Caco-2 (cell line): ENCODE measurements at regions not wholly inside any gene's neighbourhood (a gene's known extent, or its start where the extent isn't known, plus 50 kb on each side); places are given as distances from the start of the nearest gene placed in this dataset.

Experiments
- BruUV-seq: library from RNA; stranded (reverse); fragments of 400-500 nt; replicated peaks from 2 replicates; lab custom pipeline; 2021; lab: Mats Ljungman, UMichigan
- CTCF ChIA-PET: fragments of 300-600 bp; sonication (Branson Sonifier 250); formaldehyde crosslinking; loops from one replicate; lab custom pipeline; 2022; ENCODE audit warnings: antibody characterized with exemption; lab: Charles Lee
- POLR2A ChIA-PET: fragments of 300-600 bp; sonication (Branson Sonifier 250); formaldehyde crosslinking; loops from one replicate; lab custom pipeline; 2022; ENCODE audit warnings: antibody characterized with exemption; lab: Charles Lee
- DNase-seq, 2 experiments: peaks; one replicate each; pipeline versions ENCODE4 v3.0.0 to v3.0.0-alpha.2; 2020 to 2022
- H3K27me3 ChIP-seq: replicated peaks from 2 replicates; pipeline ENCODE4 v1.6.0; 2011; ENCODE audit warnings: low read length; ENCODE audit not compliant: control insufficient read depth, insufficient read depth
- H3K36me3 ChIP-seq: 2 replicates; pipeline ENCODE4 v1.5.1; 2011; ENCODE audit warnings: low read length; ENCODE audit not compliant: control insufficient read depth, insufficient read depth
- H3K4me1 ChIP-seq: fragments of 250-450 bp; sonication (Bioruptor Pico); 2 replicates; pipeline ENCODE4 v1.5.1; 2020; ENCODE audit warnings: mild to moderate bottlenecking
- H3K4me3 ChIP-seq: 2 replicates; pipeline ENCODE4 v1.5.1; 2011; ENCODE audit warnings: low read depth, mild to moderate bottlenecking, control low read depth, low read length
- H3K9me3 ChIP-seq: fragments of 250-450 bp; sonication (Bioruptor Pico); 2 replicates; pipeline ENCODE4 v1.5.1; 2020; ENCODE audit warnings: mild to moderate bottlenecking, moderate library complexity
- H3K27ac Mint-ChIP-seq: one replicate; pipeline ENCODE4 v1.8.0; 2022; ENCODE audit warnings: mixed read lengths; ENCODE audit not compliant: unreplicated experiment
- H3K27me3 Mint-ChIP-seq: one replicate; pipeline ENCODE4 v1.8.0; 2022; ENCODE audit warnings: mixed read lengths; ENCODE audit not compliant: insufficient read depth, unreplicated experiment
- H3K36me3 Mint-ChIP-seq: one replicate; pipeline ENCODE4 v1.8.0; 2022; ENCODE audit warnings: mild to moderate bottlenecking, mixed read lengths; ENCODE audit not compliant: insufficient read depth, unreplicated experiment
- H3K4me1 Mint-ChIP-seq: one replicate; pipeline ENCODE4 v1.8.0; 2022; ENCODE audit warnings: low read depth, mixed read lengths; ENCODE audit not compliant: unreplicated experiment
- H3K4me3 Mint-ChIP-seq: one replicate; pipeline ENCODE4 v1.8.0; 2022; ENCODE audit warnings: mild to moderate bottlenecking, moderate library complexity, mixed read lengths; ENCODE audit not compliant: unreplicated experiment
- H3K9me3 Mint-ChIP-seq: one replicate; pipeline ENCODE4 v1.8.0; 2022; ENCODE audit warnings: mixed read lengths; ENCODE audit not compliant: unreplicated experiment
- CTCF ChIP-seq, 2 experiments: fragments of 200-600 bp in 1 of 2; IDR thresholded peaks; 1 replicate in 1 of 2; 2 replicates in 1 of 2; pipeline versions ENCODE4 v1.5.1 to v1.8.0; 2011 to 2022; ENCODE audit warnings: antibody characterized with exemption in 1 of 2, control low read depth in 1 of 2, inconsistent platforms in 1 of 2, low read depth in 1 of 2, low read length in 1 of 2, mild to moderate bottlenecking in 1 of 2, moderate library complexity in 1 of 2; ENCODE audit not compliant: insufficient read depth in 1 of 2, severe bottlenecking in 1 of 2, unreplicated experiment in 1 of 2
- intact Hi-C: fragments of 100-400 bp; cut with micrococcal nuclease; formaldehyde crosslinking; loops from one replicate; pipeline ENCODE4 v1.10.0; 2022; ENCODE audit not compliant: unreplicated experiment

- H3K27ac Mint-ChIP-seq, result no peak overlapping the region
- intact Hi-C loops, result no loop called here
- peaks cover 5% of the 10 kb centered on the region for H3K4me1 Mint-ChIP-seq
- ChIA-PET CTCF (no interaction called here), POLR2A (no interaction called here)
- H3K27me3 Mint-ChIP-seq, result no peaks in the 10 kb centered on the region
- no peaks in the 10 kb centered on the region for H3K36me3 Mint-ChIP-seq
- Histone ChIP-seq H3K4me1 (no peaks in the 10 kb centered on the region), H3K9me3 (no peaks in the 10 kb centered on the region), H3K36me3 (no peaks in the 10 kb centered on the region), H3K27me3 (no peaks in the 10 kb centered on the region), H3K4me3 (no peak overlapping the region)
- no peaks in the 10 kb centered on the region for H3K9me3 Mint-ChIP-seq
- no TSS peak for BruUV-seq
- no peak overlapping the region for H3K4me3 Mint-ChIP-seq
- DNase-seq, result no peak
- no peak for TF ChIP-seq CTCF (IDR thresholded peaks at IDR 0.05; ENCODE audit: insufficient read depth in 1 of 2, low read depth in 1 of 2, low read length in 1 of 2, severe bottlenecking in 1 of 2, unreplicated experiment in 1 of 2)
These were observed 339.6 kb upstream of the PRDM1 start for GRCh38 chr6:105746509-105746908.

DNA sequence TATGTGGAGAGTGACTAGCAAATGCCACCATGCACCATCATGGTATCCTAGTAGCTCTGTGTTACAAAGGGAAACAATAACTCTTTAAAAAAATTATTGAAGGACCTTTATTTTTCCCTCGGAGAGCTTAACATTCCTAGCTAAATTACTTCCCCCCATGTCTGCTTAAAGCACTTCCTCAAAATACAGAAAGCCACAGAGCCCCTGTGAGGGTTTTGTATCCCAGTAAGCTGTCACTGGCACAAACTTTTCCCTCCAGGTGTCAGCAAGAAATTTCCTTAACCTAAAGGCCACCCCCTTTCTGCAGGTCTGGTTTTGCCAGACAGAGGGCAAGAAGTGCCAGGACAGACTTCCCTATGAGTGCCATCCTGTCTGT is 340.0 kb upstream of the PRDM1 start:
- Histone ChIP-seq H3K9me3 (no peaks in the 10 kb centered on the region), H3K4me1 (no peaks in the 10 kb centered on the region), H3K4me3 (no peak overlapping the region), H3K27me3 (no peaks in the 10 kb centered on the region), H3K36me3 (no peaks in the 10 kb centered on the region)
- BruUV-seq, result no TSS peak
- Mint-ChIP-seq H3K27me3 (no peaks in the 10 kb centered on the region), H3K9me3 (no peaks in the 10 kb centered on the region), H3K4me1 (peaks cover 5% of the 10 kb centered on the region), H3K36me3 (no peaks in the 10 kb centered on the region), H3K4me3 (no peak overlapping the region), H3K27ac (no peak overlapping the region)
- POLR2A ChIA-PET, result no interaction called here
- CTCF ChIA-PET, result no interaction called here
- DNase-seq, result no peak
- intact Hi-C loops, result no loop called here
- TF ChIP-seq CTCF (IDR thresholded peaks at IDR 0.05; ENCODE audit: insufficient read depth in 1 of 2, low read depth in 1 of 2, low read length in 1 of 2, severe bottlenecking in 1 of 2, unreplicated experiment in 1 of 2), result no peak

DNA sequence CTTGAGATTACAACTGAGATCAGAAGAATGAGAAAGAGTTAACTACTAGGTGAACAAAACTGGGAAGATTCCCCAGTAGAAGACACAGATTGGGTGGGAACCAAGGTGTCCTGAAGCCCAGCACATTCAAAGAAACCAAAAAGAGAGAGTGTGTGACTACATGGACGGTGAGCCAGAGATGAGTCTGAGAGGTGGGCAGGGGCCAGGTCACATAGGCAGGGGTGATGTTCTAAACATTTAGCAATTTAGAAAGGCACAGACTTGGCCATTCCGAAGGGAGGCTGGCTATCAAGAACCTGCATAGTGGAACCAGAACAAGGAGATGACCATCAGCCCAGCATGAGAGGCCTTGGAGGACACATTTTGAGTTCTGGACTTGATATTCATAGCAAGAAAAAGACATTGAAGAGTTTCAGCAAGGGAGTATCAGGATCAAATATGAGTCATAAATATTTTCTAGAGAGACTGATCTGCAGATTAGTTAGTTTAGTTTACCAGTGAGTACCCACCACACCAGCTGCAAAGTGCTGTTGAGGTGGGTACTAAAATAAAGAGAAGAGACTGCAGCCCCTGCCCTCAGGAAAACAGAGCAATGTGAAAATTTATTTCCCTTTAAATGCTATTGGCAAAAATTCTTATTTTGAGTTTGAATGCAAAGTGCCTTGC is 340.5 kb upstream of the PRDM1 start:
- Histone ChIP-seq H3K36me3 (no peaks in the 10 kb centered on the region), H3K4me1 (no peaks in the 10 kb centered on the region), H3K27me3 (no peaks in the 10 kb centered on the region), H3K4me3 (no peak overlapping the region), H3K9me3 (no peaks in the 10 kb centered on the region)
- POLR2A ChIA-PET, result no interaction called here
- no peak overlapping the region for H3K27ac Mint-ChIP-seq
- H3K36me3 Mint-ChIP-seq, result no peaks in the 10 kb centered on the region
- no peak overlapping the region for H3K4me3 Mint-ChIP-seq
- no peaks in the 10 kb centered on the region for H3K9me3 Mint-ChIP-seq
- intact Hi-C loops, result no loop called here
- TF ChIP-seq CTCF (IDR thresholded peaks at IDR 0.05; ENCODE audit: insufficient read depth in 1 of 2, low read depth in 1 of 2, low read length in 1 of 2, severe bottlenecking in 1 of 2, unreplicated experiment in 1 of 2), result no peak
- H3K27me3 Mint-ChIP-seq, result no peaks in the 10 kb centered on the region
- no TSS peak for BruUV-seq
- CTCF ChIA-PET, result no interaction called here
- peaks cover 5% of the 10 kb centered on the region for H3K4me1 Mint-ChIP-seq
- DNase-seq, result no peak
